ENCODE measurements at regions not wholly inside any gene's neighbourhood (a gene's known extent, or its start where the extent isn't known, plus 50 kb on each side); places are given as distances from the start of the nearest gene placed in this dataset.

- TF ChIP-seq YY1 (IDR thresholded peaks at IDR 0.05; ENCODE audit: insufficient read depth, insufficient read length) (no peak), ZNF274 (IDR thresholded peaks at IDR 0.05; ENCODE audit: low read depth, low read length) (no peak), SUZ12 (IDR thresholded peaks at IDR 0.05; ENCODE audit: extremely low read depth, insufficient read depth, insufficient read length) (no peak)
These were observed 434.3 kb downstream of the ETS1 start for GRCh38 chr11:128152796-128153696.
